HCT116 (cell line): ENCODE measurements at regions not wholly inside any gene's neighbourhood (a gene's known extent, or its start where the extent isn't known, plus 50 kb on each side); places are given as distances from the start of the nearest gene placed in this dataset.

Experiments used
- CEBPB ChIP-seq: IDR thresholded peaks from 2 replicates; pipeline ENCODE4 v1.6.1; 2012; ENCODE audit warnings: low read depth
- EZH2 ChIP-seq: fragments of 200-600 bp; sonication (generic); IDR thresholded peaks from 2 replicates; pipeline ENCODE4 v1.6.1; 2017; ENCODE audit warnings: antibody characterized with exemption, mixed run types
- POLR2A ChIP-seq: IDR thresholded peaks from 2 replicates; pipeline ENCODE4 v1.7.0; 2011; ENCODE audit warnings: borderline replicate concordance; ENCODE audit not compliant: insufficient read depth, insufficient read length; ENCODE audit errors: extremely low read depth
- TF ChIP-seq, protein P1 (sequence below), 3 experiments: fragments of 200-600 bp in 1 of 3; sonication (generic) in 1 of 3; IDR thresholded peaks in 2 of 3; conservative IDR thresholded peaks in 1 of 3; 2 replicates each; pipeline ENCODE4 v1.5.1; 2012 to 2017; ENCODE audit warnings: low read depth in 2 of 3, low read length in 2 of 3, antibody characterized with exemption in 1 of 3, borderline replicate concordance in 1 of 3, control low read depth in 1 of 3, mild to moderate bottlenecking in 1 of 3, mixed read lengths in 1 of 3, mixed run types in 1 of 3, moderate library complexity in 1 of 3; ENCODE audit not compliant: insufficient read depth in 1 of 3

DNA sequence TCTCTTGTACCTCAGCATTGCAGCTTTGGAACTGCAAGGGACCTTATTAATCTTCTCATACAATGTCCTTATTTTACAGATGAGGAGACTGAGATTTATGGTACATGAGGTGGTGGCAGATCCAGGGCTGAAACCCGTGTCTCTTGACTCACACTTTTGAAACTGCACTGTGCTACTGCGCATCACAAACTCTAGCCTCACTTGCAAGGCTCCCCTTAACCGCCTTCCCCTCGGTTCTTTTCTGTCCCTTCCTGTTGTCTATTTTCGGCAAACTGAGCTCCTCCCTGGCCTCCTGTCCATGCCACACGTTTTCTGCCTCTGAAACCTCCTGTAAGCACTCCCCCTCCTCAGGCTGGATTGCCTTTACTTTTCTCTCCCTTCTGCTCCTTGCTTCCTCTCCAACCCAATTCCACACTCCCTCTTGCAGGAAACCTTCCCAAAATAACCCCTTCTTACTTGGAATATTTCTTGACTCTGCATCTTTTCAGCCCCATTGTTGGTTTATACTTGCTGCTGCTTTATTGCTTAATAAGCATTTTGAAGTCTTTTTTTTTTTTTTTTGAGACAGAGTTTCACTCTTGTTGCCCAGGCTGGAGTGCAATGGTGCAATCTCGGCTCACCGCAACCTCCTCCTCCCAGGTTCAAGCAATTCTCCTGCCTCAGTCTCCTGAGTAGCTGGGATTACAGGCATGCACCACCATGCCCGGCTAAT lies 72.4 kb upstream of the CISTR start:
- TF ChIP-seq, protein P1, sequence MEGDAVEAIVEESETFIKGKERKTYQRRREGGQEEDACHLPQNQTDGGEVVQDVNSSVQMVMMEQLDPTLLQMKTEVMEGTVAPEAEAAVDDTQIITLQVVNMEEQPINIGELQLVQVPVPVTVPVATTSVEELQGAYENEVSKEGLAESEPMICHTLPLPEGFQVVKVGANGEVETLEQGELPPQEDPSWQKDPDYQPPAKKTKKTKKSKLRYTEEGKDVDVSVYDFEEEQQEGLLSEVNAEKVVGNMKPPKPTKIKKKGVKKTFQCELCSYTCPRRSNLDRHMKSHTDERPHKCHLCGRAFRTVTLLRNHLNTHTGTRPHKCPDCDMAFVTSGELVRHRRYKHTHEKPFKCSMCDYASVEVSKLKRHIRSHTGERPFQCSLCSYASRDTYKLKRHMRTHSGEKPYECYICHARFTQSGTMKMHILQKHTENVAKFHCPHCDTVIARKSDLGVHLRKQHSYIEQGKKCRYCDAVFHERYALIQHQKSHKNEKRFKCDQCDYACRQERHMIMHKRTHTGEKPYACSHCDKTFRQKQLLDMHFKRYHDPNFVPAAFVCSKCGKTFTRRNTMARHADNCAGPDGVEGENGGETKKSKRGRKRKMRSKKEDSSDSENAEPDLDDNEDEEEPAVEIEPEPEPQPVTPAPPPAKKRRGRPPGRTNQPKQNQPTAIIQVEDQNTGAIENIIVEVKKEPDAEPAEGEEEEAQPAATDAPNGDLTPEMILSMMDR (IDR thresholded peaks at IDR 0.05 in 2 of 3, conservative IDR thresholded peaks at IDR 0.05 in 1 of 3; ENCODE audit: borderline replicate concordance in 1 of 3, insufficient read depth in 1 of 3, low read depth in 2 of 3, low read length in 2 of 3): no peak
- TF ChIP-seq POLR2A (no peak), EZH2 (no peak), CEBPB (no peak)
